GM12873 (cell line): ENCODE measurements at regions not wholly inside any gene's neighbourhood (a gene's known extent, or its start where the extent isn't known, plus 50 kb on each side); places are given as distances from the start of the nearest gene placed in this dataset.

ENCODE experiments used
- TF ChIP-seq, protein P1 (sequence below): IDR thresholded peaks from 2 replicates; pipeline ENCODE4 v1.5.1; 2012; ENCODE audit warnings: low read depth, mild to moderate bottlenecking, moderate library complexity, low read length, control low read depth; ENCODE audit not compliant: insufficient read depth; ENCODE audit errors: missing control alignments

DNA sequence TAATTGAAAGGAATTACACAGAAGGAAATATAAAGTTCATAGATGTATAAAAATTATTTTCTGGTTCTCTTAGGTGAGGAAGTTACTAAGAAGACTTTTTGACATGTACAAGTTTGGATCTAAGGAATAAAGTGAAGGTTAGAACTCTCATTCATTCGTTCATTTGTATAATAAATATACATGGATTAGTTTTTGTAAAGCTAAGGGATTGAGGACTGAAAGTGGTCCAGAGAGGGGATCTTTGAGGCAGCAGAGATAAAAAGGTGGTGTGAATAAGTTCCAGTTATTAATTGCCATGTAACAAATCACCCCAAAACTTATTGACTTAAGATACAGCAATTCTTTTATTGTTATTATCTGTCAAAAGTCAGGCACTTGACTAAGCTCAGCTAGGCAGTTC lies 110.1 kb upstream of the CELF4 start:
- TF ChIP-seq, protein P1, sequence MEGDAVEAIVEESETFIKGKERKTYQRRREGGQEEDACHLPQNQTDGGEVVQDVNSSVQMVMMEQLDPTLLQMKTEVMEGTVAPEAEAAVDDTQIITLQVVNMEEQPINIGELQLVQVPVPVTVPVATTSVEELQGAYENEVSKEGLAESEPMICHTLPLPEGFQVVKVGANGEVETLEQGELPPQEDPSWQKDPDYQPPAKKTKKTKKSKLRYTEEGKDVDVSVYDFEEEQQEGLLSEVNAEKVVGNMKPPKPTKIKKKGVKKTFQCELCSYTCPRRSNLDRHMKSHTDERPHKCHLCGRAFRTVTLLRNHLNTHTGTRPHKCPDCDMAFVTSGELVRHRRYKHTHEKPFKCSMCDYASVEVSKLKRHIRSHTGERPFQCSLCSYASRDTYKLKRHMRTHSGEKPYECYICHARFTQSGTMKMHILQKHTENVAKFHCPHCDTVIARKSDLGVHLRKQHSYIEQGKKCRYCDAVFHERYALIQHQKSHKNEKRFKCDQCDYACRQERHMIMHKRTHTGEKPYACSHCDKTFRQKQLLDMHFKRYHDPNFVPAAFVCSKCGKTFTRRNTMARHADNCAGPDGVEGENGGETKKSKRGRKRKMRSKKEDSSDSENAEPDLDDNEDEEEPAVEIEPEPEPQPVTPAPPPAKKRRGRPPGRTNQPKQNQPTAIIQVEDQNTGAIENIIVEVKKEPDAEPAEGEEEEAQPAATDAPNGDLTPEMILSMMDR, result no peak

DNA sequence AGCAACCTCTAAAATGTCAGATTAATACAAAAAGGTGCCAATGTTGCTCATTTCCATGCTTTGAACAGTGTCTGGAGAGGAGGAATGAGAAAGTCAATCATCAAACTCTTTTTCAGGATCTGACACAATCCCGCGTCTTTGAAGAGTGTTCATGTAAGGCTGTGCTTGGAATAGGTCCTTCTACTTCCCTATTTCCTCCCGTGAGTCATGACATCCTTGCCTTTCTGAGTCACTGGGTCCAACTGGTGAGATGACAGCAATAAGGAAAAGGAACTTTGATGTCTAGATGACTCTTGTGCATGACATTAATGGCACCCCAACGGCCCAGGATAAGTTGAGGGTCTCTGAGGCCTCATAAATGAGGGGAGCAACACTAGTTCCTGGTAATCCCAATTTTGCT lies 109.0 kb upstream of the CELF4 start:
- TF ChIP-seq, protein P1, result no peak

DNA sequence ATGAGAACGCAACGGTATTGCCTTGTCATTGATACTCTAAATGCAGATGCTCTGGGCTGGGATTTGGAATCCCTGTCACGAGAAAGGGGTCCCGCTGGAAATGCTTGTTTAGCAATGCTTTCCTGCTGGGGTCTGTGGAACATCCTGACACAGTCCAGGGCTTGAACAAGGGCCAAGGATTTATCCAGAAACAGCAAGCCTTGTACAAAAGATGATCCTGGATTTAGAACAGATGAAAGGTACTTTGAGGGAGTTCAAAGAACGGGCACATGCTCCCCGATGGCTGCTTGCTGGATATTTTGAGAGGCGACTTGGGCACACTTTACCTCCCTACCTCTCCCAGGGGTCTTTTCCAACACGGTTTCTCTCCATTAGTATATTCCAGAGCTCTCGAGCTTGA lies 108.1 kb upstream of the CELF4 start:
- TF ChIP-seq, protein P1, result no peak

DNA sequence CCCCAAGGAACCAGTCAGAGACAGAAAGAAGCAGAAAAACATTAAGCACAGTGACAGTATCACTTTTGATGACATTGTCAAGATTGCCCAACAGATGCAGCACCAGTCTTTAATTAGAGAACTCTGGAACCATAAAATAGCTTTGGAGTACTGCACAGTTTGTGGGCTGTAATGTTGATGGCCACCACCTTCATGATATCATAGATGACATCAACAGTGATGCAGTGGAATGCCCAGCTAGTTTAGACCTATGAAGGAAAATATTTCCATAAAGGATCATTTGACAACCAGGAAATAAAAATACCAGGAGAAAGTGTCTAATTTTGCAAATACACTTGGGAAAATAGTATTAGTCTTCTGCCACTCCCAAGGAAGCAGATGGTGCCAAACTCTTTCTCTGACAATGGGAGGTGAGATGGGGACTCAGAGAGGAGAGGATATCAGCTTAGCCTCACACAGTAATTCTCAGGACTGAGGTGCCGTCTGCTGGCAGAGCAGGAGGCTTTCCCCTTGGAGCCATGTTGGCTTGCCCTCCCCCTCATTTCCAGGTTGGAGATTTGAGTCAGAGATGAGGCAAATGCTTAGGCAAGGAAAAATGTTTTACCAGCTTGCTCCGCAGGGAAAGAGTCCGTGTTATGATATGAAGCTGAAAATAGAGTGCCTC lies 107.5 kb upstream of the CELF4 start:
- TF ChIP-seq, protein P1, result no peak

DNA sequence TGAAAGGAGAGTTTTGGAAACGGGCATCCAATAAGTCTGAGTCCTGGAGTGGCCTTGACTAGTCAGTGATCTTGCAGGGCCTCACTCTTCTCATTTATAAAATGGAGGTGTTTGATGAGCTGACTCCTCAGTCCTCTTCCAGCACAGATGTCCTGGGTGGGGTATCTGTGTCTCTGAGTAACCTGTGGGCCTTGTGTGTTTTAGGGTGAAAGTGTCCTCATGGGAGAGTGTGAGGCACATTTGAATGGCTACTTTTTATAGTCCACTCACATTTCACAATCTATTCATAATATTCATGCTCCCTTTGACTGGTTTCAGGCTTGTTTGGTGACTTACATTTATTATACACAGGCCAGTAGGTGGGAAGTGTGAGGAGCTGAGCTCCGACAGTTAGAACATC lies 106.4 kb upstream of the CELF4 start:
- TF ChIP-seq, protein P1, result no peak

DNA sequence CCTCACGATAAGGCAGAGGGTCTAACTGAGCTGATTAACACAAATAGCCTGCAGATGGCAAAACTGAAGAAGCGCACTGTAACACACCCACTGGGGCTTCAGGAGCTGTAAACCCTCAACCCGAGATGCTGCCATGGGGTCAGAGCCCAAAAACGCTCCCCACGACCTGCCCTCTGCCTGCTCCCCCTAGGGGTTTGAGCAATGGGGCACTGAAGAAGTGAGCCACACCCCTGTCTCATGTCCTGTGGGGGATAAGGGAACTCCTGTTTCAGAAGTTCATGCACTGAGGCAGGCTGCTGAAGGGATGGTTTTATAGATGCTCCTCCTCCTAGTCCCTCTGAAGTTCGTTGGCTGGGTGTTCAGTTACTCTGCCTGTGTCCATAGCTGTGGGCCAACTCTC lies 105.9 kb upstream of the CELF4 start:
- TF ChIP-seq, protein P1, result no peak

DNA sequence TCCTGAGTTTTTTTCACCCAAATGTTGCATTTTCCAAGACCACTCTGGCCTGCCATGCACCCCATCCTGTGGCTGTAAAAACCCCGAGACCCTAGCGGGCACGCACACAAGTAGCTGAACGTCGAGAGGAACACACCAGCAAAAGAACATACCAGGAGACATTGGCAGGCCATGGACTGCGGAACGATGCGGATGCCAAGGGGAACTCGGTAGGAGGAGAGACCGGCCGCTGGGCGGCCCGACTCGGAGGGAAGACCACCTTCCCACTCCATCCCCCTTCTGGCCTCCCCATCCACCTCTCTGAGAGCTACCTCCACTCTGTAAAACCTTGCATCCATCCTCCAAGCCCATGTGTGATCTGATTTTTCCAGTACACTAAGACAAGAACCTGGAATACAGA lies 105.5 kb upstream of the CELF4 start:
- TF ChIP-seq, protein P1, result no peak
